ENCODE measurements at regions not wholly inside any gene's neighbourhood (a gene's known extent, or its start where the extent isn't known, plus 50 kb on each side); places are given as distances from the start of the nearest gene placed in this dataset.
"Not testable (repeated sequence)": the region's sequence is repeated elsewhere in the genome, so short reads cannot be mapped to it uniquely, and the experiment has no call there.

DNA sequence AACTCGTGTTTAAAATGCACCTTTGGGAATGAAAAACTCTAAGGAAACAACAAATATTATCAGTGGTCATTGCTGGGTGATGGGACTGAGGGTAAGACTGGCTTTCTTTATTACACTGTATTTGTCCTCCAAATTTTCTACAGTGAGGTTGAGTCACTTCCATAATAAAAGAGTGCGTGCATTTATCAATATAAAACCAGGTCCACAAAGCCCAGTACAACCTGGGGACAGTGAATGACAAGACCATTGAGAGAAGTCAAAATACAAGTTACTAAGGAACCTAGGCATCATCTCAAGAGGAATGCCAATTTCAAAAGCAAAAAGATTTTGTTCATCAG, 76.4 kb downstream of the MAGED4 start:
- no peak for DNase-seq

DNA sequence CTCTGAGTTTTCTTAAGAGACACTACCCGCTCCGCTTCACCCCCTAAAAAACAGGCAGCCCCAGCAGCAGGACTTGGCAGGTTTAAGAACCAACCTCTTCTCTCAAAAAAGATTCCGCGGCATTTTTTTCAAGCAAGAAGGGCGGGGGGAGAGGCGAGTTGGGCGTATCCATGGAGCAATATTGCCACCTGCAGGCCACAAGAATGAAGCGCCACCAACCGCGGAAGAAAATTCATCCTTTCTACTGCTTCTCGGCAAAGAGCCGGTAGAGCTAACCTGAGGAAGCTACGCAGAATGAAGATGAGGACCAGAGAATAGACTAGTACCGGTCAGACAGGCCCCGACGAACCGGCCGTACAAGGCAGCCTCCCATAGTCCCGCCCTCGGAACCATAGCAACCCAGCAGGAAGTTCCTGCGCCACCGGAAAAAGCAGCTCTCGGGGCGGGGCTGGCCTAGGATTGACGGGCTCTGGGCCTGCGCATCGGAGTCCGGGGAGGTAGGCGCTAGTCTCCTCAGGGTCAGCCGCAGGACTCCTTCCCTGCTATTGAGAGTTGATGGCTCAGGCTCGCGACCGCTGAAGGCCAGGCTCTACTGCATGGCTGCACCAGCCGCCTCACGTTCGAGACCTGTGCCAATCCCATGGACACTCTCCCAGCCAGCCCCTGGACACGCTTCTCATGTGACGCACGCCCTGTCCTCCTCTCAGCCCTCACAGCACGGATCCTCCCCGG, 76.9 kb downstream of the MAGED4 start:
- DNase-seq: peak; percentile 84

DNA sequence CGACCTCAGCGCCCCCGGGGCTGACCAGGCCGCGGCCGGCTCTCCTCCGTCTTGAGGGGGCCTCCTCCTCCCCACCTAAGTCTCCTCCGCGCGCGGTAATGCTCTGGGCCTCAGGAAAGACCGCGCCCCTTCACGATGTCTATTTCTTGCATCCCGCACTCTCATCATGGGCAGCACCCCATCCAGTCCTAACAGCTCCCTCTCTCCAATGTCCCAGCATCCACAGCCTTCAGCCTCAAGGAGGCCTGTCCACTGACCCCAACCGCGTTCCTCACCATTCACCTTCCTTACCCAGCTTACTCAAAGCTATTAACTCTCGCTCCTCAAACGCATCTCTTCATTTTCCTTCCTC, 77.5 kb downstream of the MAGED4 start:
- DNase-seq: no peak

DNA sequence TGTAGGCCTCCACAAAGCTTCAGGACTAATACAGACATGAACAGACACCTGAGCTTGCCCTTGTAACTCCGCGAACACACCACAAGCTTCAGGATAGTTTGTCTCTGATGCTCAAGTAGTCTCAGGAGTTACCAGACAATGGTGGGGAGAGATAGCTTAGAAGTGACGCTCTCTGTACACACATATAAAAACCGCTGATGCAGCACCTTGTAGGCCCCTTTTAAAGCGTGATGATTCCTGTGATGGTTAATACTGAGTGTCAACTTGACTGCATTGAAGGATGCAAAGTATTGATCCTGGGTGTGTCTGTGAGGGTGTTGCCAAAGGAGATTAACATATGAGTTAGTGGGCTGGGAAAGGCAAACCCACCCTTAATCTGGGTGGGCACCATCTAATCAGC, 78.7 kb downstream of the MAGED4 start:
- no peak for DNase-seq

DNA sequence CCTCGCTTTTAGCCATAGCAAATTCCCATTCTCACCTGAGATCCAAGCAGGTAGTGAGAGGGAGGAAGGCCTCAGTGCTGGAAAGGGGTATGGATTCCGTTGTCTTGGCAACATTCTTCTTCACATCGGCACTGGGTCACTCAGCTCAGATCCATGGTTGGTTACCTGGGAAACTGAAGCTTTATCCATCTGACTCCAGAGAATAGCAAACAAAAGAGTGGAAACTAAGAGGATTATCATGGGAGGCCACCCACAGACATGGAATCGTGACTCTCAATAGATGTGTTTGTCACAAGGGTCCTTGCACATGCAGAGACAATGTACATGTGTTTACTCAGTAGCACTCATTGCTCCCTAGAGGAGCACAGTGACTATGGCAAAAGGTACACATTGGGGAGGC, 81.0 kb downstream of the MAGED4 start:
- DNase-seq: no peak

DNA sequence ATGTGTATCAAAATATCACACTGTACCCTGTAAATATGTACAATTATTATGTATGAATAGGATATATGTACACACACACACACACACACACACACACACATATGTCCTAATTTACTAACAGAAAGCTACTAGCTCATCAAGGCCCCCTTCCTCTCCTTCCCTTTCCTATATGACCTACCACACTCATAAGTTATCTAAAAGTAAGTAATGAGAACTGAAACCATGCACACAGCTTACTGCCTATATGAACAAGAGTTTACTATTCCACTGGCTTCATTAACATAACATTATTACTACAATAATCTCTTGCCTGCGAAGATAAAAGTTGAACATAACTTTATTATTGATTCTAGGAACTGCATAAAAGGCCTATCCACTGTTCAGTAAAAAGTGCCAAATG, 83.8 kb downstream of the MAGED4 start:
- DNase-seq: not testable (repeated sequence)

DNA sequence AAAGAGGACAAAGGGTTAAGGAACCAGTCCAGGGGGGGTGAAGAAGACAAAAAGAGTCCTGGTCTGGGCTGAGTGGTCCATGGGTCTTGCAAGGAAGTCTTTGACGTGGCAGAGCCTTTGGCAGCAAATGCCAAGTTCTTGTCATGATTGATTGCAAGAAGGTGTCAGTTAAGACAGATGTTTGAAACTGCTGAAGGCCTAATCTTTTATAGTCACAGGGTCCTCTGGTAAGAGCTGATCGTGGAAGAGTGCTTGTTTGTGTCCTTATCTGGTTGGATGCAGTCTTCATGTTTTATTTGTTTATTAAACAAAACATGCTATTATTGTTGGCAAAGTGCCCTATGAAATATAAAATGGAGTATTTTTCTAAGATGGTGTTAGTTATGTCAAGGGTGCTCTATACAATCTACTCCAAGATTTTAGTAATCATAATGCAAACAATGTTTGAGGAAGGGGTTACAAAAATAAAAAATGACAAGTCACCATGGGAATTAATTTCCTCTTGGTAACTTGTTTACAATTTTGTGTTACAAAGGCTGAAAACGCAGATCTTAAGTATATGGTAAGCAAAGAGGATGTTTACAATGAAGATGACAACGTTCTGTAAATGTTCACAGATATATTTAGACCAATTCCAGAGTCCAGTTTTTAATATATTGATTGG, 85.9 kb downstream of the MAGED4 start:
- DNase-seq: no peak

DNA sequence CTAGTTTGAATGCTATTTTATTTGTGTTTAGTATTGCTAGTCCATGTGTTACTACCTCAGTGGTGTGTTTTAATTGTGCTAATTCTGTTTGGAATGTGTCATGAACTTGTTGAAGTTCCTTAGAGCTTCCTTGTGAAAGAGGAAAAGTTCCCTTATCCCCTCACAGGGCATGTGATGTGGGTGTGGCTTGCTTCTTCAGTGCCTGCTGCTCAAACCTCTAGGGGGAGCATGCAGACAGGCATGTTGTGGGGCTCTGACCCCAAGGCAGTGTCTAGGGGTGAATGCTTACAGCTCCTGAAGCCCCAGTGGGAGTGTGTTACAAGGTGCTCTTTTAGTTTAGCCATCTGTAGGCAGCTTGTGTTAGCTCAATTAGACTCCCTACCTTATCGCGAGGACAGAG, 86.5 kb downstream of the MAGED4 start:
- no peak for DNase-seq

DNA sequence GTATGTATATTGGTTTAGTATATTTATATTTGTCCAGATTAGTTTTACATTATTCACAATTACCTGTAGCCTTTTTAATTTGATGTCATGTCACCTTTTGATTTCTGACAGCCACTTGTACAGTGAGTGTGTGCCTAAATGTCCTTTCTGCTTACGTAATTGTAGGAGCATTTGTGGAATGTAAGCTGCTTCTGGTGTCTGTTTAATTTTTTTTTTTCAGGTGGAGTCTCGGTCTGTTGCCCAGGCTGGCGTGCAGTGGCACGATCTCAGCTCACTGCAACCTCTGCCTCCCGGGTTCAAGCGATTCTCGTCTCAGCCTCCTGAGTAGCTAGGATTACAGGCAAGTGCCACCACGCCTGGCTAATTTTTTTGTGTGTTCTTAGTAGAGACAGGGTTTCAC, 91.2 kb upstream of the XAGE2 start:
- DNase-seq: no peak

DNA sequence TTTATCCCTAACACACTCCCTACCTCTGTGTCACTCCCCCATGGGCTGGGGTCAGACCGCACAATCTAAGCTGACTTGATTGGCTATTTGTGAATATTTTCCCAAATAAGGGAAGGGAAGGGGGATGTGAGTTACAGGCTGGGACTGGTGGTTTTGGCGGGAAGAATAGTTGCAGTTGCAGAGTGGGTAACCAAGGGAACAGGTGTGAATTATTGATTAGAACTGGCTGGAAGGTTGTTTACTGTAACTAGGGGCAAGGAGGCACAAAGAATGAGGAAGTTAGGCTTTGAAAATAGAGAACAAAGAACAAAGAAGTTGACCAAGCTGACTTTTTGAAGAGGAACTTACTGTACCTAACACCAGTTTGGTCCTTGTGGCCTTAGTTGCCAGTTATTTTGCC, 88.0 kb upstream of the XAGE2 start:
- no peak for DNase-seq

DNA sequence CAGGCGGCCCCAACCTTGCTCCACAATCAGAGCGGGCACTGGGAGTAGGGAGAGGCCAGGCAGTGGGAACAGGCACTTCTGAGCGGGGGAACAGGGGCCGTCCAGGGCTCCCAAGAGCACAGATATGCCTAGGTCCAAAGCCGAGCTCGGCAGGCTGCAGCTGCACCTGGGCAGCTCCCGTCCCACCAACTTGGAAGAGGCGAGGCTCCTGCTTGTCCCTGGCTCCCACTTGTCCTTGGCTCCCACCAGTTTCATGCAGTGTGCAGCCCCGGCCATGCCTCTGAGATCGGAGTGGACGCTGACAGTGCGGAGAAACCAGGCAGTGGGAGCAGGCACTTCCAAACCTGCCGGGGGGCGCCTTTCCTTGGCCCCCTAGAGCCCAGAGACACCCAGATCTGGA, 84.0 kb upstream of the XAGE2 start:
- DNase-seq: no peak

DNA sequence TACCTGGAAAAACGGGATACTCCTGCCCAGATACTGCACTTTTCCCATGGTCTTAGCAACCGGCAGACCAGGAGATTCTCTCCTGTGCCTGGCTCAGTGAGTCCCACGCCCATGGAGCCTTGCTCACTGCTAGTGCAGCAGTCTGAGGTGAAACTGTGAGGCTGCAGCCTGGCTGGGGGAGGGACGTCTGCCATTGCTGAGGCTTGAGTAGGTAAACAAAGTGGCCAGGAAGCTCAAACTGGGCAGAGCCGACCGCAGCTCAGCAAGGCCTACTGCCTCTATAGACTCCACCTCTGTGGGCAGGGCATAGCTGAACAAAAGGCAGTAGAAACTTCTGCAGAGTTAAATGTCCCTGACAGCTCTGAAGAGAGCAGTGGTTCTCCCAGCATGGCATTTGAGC, 69.9 kb upstream of the XAGE2 start:
- DNase-seq: not testable (repeated sequence)

DNA sequence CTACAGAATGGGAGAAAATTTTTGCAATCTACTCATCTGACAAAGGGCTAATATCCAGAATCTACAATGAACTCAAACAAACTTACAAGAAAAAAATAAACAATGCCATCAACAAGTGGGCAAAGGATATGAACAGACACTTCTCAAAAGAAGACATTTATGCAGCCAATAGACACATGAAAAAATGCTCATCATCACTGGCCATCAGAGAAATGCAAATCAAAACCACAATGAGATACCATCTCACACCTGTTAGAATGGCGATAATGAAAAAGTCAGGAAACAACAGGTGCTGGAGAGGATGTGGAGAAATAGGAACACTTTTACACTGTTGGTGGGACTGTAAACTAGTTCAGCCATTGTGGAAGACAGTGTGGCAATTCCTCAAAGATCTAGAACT, 60.3 kb upstream of the XAGE2 start:
- not testable (repeated sequence) for DNase-seq

Measured in stimulated activated CD4-positive, alpha-beta T cell treated with anti-CD3 and anti-CD28 coated beads, Interleukin-12 subunit alpha, Interleukin-12 subunit beta, amount 100 ng/mL, for 4 hours (primary cell).